Osteoblast (primary cell): ENCODE measurements at regions not wholly inside any gene's neighbourhood (a gene's known extent, or its start where the extent isn't known, plus 50 kb on each side); places are given as distances from the start of the nearest gene placed in this dataset.

Source experiments
- DNase-seq: peaks from one replicate; pipeline ENCODE4 v3.0.0; 2011; ENCODE audit warnings: low spot score, mixed read lengths; ENCODE audit not compliant: insufficient read length; ENCODE audit errors: missing footprints
- H2AFZ ChIP-seq: 2 replicates; pipeline ENCODE4 v1.6.0; 2011; ENCODE audit warnings: mild to moderate bottlenecking, low read length
- H3K27ac ChIP-seq: 2 replicates; pipeline ENCODE4 v1.5.1; 2011; ENCODE audit warnings: mild to moderate bottlenecking, low read depth, low read length, moderate library complexity
- H3K27me3 ChIP-seq: 2 replicates; pipeline ENCODE4 v1.6.0; 2012; ENCODE audit warnings: mild to moderate bottlenecking, control low read depth, inconsistent platforms, low read length, moderate library complexity; ENCODE audit not compliant: insufficient read depth
- H3K36me3 ChIP-seq: 2 replicates; pipeline ENCODE4 v1.5.1; 2011; ENCODE audit warnings: mild to moderate bottlenecking, low read length, control low read depth, moderate library complexity; ENCODE audit not compliant: insufficient read depth
- H3K4me1 ChIP-seq: 2 replicates; pipeline ENCODE4 v1.5.1; 2011; ENCODE audit warnings: mild to moderate bottlenecking, low read length, control low read depth, moderate library complexity; ENCODE audit not compliant: insufficient read depth
- H3K4me2 ChIP-seq: 2 replicates; pipeline ENCODE4 v1.6.0; 2011; ENCODE audit warnings: mild to moderate bottlenecking, low read length; ENCODE audit not compliant: insufficient read depth
- H3K4me3 ChIP-seq: fragments of 200-600 bp; sonication (generic); 3 replicates; pipeline ENCODE4 v1.5.1; 2012; ENCODE audit warnings: mild to moderate bottlenecking, low read length, inconsistent platforms; ENCODE audit not compliant: insufficient read depth
- H3K79me2 ChIP-seq: 2 replicates; pipeline ENCODE4 v1.6.0; 2012; ENCODE audit warnings: mild to moderate bottlenecking, low read length, control low read depth, inconsistent platforms; ENCODE audit not compliant: insufficient read depth
- H3K9me3 ChIP-seq: 2 replicates; pipeline ENCODE4 v1.5.1; 2011; ENCODE audit warnings: low read depth, low read length, control low read depth
- H4K20me1 ChIP-seq: 2 replicates; pipeline ENCODE4 v1.6.0; 2012; ENCODE audit warnings: mild to moderate bottlenecking, low read length, control low read depth; ENCODE audit not compliant: insufficient read depth
- CTCF ChIP-seq: IDR thresholded peaks from 2 replicates; pipeline ENCODE4 v1.5.1; 2011; ENCODE audit warnings: mild to moderate bottlenecking, low read depth, low read length, moderate library complexity; ENCODE audit errors: extremely low read depth

- H3K4me2 ChIP-seq = no peak overlapping the region
- H4K20me1 ChIP-seq = no peaks in the 10 kb centered on the region
- H3K27ac ChIP-seq = no peak overlapping the region
- H3K36me3 ChIP-seq = no peaks in the 10 kb centered on the region
- H3K4me3 ChIP-seq = no peak overlapping the region
- DNase-seq = no peak
- TF ChIP-seq CTCF = no peak
- H3K79me2 ChIP-seq = no peaks in the 10 kb centered on the region
- no peak overlapping the region for H2AFZ ChIP-seq
- H3K27me3 ChIP-seq = no peaks in the 10 kb centered on the region
- H3K9me3 ChIP-seq = no peaks in the 10 kb centered on the region
- no peaks in the 10 kb centered on the region for H3K4me1 ChIP-seq
These were observed 208.4 kb upstream of the ZC3H12A start for GRCh38 chr1:37265786-37266667.

- Histone ChIP-seq H3K79me2 (no peaks in the 10 kb centered on the region), H3K9me3 (no peaks in the 10 kb centered on the region), H3K27ac (no peak overlapping the region), H3K36me3 (no peaks in the 10 kb centered on the region), H2AFZ (no peak overlapping the region), H3K4me2 (no peak overlapping the region), H4K20me1 (no peaks in the 10 kb centered on the region), H3K4me1 (no peaks in the 10 kb centered on the region), H3K4me3 (no peak overlapping the region), H3K27me3 (no peaks in the 10 kb centered on the region)
- no peak for DNase-seq
- no peak for TF ChIP-seq CTCF
These were observed 207.1 kb upstream of the ZC3H12A start for GRCh38 chr1:37267111-37267835.

DNA sequence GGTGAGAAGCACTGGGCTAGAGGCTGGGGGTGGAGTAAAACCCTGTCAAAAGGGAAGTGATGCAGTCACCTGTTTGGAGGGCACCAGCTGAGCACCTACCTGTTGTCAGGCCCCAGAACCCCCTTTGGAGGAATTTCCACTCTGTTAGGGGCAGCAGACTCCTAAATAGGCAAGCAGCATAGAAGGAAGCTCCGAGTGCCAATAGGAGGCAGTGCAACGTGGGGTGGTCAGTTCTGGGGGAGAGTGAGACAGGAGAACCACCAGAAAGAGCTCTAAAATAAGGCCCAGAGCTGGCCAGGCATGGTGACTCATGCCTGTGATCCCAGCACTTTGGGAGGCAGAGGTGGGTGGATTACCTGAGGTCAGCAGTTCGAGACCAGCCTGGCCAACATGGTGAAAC lies 203.7 kb upstream of the ZC3H12A start:
- no peak for TF ChIP-seq CTCF
- Histone ChIP-seq H3K27ac (no peak overlapping the region), H4K20me1 (no peaks in the 10 kb centered on the region), H2AFZ (no peak overlapping the region), H3K4me1 (no peaks in the 10 kb centered on the region), H3K4me2 (no peak overlapping the region), H3K79me2 (no peaks in the 10 kb centered on the region), H3K4me3 (no peak overlapping the region), H3K36me3 (no peaks in the 10 kb centered on the region), H3K9me3 (no peaks in the 10 kb centered on the region), H3K27me3 (no peaks in the 10 kb centered on the region)
- no peak for DNase-seq

GRCh38 chr1:37272626-37273025 lies 201.8 kb upstream of the ZC3H12A start:
- Histone ChIP-seq H3K27me3 (no peaks in the 10 kb centered on the region), H3K79me2 (no peaks in the 10 kb centered on the region), H3K4me2 (no peak overlapping the region), H3K4me1 (no peaks in the 10 kb centered on the region), H4K20me1 (no peaks in the 10 kb centered on the region), H2AFZ (no peak overlapping the region), H3K9me3 (no peaks in the 10 kb centered on the region), H3K36me3 (no peaks in the 10 kb centered on the region), H3K4me3 (no peak overlapping the region), H3K27ac (no peak overlapping the region)
- no peak for TF ChIP-seq CTCF
- no peak for DNase-seq
